ENCODE measurements at regions not wholly inside any gene's neighbourhood (a gene's known extent, or its start where the extent isn't known, plus 50 kb on each side); places are given as distances from the start of the nearest gene placed in this dataset.

DNA sequence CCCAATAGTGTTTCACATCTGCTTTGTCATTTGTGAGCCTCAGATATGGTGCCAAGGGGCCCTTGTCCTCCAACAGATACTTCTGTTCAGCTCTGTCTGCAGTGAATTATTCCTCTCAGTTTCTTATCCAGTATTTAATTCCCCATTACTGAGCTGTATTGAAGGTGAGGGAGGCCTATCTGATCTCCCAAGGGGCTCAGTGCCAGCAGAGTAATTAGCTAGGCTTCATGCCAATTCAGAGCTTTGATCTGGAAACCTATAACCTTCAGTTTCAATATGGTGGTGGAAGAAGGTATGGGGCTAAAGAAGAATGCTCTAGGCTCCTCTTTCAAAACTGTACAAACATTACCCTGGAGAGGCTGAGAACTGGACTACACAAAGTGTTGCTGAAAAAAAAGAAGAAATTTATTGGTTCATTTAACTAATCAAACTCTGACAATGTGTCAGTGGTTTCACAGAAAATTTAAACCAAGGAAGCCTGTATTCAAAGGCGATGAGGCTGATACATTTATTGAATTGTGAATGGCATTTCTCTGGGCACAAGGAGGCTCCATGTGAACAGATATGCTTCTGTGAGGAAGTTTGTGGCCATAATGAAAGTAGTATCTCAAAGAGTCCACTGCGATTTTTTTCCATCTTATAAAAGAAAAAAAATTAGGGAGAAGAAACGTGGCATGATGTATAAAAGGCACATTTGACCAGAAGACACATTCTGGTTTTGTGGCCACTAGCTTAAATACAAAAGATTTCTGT lies 397.8 kb downstream of the TLE4 start:
- TF ChIP-seq, protein P1, sequence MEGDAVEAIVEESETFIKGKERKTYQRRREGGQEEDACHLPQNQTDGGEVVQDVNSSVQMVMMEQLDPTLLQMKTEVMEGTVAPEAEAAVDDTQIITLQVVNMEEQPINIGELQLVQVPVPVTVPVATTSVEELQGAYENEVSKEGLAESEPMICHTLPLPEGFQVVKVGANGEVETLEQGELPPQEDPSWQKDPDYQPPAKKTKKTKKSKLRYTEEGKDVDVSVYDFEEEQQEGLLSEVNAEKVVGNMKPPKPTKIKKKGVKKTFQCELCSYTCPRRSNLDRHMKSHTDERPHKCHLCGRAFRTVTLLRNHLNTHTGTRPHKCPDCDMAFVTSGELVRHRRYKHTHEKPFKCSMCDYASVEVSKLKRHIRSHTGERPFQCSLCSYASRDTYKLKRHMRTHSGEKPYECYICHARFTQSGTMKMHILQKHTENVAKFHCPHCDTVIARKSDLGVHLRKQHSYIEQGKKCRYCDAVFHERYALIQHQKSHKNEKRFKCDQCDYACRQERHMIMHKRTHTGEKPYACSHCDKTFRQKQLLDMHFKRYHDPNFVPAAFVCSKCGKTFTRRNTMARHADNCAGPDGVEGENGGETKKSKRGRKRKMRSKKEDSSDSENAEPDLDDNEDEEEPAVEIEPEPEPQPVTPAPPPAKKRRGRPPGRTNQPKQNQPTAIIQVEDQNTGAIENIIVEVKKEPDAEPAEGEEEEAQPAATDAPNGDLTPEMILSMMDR (IDR thresholded peaks at IDR 0.05): no peak
- TF ChIP-seq POLR2A (IDR thresholded peaks at IDR 0.05): no peak
